GM18868 (cell line): ENCODE measurements at regions not wholly inside any gene's neighbourhood (a gene's known extent, or its start where the extent isn't known, plus 50 kb on each side); places are given as distances from the start of the nearest gene placed in this dataset.

ENCODE experiments used
- ATAC-seq: cut with Tn5 transposase; IDR thresholded peaks from one replicate; pipeline ENCODE4 v1.9.1; 2021; ENCODE audit warnings: mild to moderate bottlenecking, moderate library complexity; ENCODE audit not compliant: unreplicated experiment

DNA sequence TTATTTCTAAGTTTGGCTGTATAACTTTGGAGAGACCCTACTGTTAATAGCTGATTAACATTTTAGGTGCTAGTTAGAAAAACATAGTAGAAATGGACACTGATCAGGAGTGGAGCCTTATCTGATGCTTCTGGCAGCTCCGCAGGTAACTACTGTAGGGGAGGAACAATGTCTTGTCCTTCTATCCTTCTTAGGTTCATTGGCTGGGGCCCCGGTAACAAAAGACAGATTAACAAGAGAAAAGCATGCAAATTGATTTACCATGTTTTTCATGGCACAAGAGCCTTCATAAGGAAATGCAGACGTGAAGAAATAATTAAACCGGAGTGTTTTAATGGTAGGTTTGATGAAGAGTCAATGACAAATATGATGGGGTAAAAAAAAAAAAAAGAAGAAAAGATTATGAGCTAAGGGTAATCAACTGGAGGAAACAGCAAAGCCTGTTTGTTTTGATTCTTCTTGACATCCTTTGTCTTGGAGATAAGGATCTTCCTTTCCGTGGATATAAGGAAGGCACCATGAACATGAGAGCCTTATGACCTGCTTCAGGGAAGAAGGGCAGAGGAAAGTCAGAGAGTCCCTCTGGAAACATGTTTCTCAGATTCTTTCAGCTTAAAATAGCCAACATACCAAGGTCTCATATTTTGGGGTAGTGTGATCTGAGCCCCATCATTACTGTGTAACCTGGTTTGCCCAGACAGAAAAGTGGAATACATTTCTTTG, 62.4 kb upstream of the GCFC2 start:
- no peak for ATAC-seq

DNA sequence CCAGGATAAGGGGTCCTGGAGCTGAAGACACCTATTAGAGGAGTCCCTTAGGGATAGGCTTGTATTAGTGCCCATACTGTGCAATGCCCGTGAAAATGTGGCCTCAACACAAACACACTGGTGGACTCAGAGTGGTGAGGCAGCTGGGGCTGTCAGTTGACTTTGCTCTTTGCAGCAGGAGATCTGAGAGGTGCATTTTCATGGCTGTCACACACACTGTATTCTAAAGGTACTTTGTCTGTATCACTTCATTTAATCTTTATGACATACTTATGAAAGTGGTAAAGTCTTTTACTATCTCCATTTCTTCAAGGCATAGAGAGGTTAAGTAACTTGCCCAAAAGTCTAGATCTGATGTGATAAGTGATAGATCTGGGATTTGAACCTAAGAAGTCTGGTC, 55.1 kb upstream of the GCFC2 start:
- ATAC-seq = no peak

DNA sequence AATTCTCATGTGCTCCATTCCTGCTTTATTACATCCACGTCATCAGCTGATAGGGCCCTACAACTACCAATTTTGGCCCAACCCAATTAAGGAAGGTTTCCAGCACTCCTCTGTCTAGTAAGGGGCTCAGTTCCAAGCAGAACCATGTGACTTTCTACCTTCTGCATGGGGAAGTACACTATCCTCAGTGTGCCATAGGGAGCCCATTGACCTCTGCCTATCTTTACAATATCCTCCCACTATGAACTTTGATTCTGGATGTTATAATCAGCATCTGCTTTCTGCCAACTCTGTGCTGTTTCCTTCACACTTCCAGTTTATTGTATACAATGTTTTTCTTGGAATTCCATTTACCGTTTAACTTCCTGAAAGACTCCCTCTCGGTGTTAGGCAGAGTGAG, 53.9 kb upstream of the GCFC2 start:
- ATAC-seq = no peak
